Stimulated activated CD8-positive, alpha-beta memory T cell treated with anti-CD3 and anti-CD28 coated beads, Interleukin-7, amount 100 ng/mL, for 1 hour (primary cell): ENCODE measurements at regions not wholly inside any gene's neighbourhood (a gene's known extent, or its start where the extent isn't known, plus 50 kb on each side); places are given as distances from the start of the nearest gene placed in this dataset.

Source experiments
- DNase-seq, 2 donors: peaks; one replicate each; pipeline ENCODE4 v3.0.0-alpha.2; 2020; ENCODE audit warnings: low read depth in 2 of 2

DNA sequence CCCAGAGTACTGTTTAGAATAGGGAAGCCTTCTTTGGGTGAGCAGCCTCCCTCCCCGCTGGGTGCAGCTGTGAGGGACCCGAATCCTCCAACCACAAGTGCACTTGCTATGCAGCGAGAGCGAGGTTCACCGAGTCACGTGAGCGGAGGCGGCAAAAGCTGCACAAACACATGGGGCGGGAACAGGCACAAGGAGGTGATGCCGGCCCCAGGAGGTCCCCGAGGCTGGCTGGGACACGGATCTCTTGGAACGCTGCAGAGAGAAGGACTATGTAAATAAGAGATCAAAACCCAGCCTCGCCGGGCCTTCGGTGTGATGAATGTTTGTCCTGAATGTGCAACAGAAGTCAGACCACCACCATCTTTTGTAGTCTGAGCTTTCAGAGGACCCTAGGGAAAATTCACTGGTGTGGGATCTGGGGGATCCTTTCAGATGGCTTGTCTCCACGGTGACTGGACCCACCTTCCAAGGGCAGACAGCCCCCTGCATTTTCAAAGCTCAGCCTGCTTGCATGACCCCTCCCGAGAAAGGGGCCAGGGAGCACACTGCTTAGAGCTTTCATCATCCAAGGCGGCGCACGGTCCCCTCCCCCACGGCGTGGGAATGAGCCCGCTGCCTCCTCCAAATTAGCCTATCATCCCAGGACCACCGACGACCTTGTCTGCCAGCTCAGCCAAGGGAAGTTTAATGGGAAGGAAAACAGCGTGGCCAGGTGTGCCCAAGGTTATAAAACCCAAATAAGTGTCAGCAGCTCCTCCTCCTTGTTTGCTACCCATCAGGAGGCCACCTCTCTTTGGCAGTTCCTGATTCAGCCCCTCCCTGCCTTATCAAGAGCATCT is 327.7 kb downstream of the CXCL12 start:
- DNase-seq, result no peak

DNA sequence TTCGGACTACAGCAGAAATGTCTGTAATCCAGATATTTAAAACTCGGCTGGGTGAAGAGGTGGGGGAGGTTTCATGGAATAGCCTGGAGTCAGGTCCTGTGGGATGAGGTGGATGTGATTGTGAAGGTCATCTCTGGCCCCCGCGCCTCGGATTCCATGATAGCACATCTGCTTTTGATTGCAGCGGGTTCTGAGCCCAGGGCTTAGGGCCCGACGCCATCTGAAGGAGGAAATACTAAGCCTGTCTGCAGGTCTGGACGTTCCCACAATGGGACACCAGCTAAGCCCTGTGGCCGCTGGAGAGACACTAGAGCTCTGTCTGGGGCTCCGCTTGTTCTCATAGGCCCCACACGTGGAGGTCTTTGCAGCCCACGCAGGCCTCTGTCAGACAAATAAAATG is 328.7 kb downstream of the CXCL12 start:
- DNase-seq, result no peak

DNA sequence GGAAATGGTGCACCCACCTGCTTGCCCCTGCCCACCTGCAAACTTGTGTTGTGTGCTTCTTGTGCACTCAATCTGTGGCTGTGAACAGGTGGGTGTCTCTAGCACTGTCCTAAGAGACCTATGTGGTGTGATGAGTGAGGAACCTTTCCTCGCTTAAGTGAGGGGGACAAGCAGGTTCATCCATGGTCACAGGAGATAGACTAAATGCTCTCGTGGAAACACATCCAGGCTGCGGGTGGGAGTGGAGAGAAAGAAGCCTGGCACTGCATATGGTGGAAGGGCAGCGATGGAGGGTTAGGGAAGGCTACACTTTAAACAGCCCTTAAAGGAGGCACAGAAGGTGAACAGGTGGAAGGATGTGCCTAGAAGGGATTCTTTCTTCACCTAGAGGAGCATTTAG is 330.9 kb downstream of the CXCL12 start:
- no peak for DNase-seq

GRCh38 chr10:44053391-44053790 is 331.5 kb downstream of the CXCL12 start:
- DNase-seq, result no peak

DNA sequence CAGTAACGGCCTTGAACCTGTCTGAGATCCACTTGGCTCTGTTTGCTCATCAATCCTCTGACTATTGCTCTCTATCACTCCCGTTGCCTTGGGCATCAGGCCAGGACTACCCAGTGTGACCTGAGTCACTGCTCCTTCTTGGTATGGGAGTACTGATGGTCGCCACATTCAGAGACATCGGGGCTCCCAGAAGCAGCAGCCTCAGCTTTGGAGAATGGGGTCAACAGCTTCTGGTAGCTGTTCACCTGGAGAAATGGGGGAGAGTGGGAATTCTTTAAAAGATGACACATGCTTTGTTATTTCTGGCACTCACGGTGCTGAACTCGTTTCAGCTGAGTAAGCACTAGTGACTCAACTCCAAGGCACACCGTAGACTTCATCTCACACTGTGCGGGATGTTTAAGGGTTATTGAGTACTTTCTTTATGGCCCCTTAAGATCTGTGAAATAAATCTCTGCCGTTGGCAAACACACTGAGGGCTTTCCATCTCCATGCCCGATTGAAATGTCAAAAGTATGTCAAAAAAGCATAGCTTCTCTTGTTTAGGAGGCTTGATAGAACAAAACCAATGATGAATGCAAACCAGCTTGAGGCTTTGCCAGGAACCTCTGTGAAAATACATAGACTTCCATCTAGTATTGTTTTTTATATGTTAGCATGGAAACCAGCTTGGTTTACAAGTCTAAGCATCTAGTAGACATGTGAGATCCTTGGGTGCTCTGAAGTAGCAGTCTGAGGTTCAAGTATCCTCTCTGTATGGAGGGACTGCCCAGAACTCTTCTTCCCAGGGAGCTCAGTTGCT is 333.1 kb downstream of the CXCL12 start:
- DNase-seq, result no peak

GRCh38 chr10:44051091-44051490 is 333.8 kb downstream of the CXCL12 start:
- no peak for DNase-seq

DNA sequence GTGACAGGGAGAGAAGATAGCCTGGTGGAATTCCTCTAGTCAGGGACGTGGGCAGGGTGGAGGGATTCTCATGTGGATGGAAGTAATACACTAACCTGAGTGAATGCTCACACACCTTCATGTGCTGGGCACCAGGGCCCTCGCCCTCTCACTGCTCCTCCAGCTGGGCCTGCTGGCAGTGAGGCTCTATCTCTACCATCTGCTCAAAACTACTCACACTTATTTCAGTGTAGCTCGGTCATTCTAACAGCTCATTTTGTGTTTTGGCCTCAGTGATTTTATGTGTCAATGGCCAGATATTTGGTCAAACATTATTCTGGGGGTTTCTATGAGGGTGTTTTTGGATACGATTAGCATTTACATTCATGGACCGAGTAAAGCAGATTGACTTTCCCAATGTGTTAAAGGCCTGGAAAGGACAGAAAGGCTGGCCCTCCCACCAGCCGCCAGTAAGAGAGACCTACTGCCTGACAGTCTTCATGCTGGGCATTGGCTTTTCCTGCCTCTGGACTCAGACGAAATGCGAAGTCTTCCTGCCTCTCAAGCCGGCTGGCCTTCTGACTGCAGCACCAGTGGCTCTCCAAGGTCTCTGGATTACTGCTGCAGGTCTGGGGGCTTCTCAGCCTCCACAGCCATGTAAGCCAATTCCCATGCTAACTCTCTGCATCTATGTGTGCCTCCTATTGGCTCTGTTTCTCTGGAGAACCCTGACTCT is 335.4 kb downstream of the CXCL12 start:
- DNase-seq, result no peak

GRCh38 chr10:44047361-44047760 is 337.5 kb downstream of the CXCL12 start:
- DNase-seq, result no peak

DNA sequence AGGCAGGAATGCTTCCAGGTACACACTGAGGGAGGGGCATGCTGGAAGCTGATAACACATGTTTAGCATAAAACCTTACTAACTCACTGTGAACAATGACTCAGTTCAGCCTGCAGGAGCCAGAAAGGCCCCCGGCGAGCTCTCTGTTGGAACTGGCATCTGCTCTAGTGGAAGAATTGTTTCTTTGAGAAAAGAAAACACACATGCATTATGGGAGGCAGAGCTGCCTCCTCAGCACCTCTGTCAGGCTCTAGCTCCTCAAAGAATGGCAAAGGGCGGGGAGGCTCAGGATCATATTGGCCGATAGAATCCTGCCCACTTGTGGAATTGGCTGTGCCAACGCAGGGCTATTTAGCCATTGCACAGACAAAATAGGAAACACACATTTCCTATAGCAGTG is 338.3 kb downstream of the CXCL12 start:
- DNase-seq, result no peak

- DNase-seq, result no peak
Observed at GRCh38 chr10:44045020-44045419, 339.9 kb downstream of the CXCL12 start.

GRCh38 chr10:44044549-44044948 is 340.3 kb downstream of the CXCL12 start:
- no peak for DNase-seq

GRCh38 chr10:44043646-44044375 is 341.1 kb downstream of the CXCL12 start:
- no peak for DNase-seq

DNA sequence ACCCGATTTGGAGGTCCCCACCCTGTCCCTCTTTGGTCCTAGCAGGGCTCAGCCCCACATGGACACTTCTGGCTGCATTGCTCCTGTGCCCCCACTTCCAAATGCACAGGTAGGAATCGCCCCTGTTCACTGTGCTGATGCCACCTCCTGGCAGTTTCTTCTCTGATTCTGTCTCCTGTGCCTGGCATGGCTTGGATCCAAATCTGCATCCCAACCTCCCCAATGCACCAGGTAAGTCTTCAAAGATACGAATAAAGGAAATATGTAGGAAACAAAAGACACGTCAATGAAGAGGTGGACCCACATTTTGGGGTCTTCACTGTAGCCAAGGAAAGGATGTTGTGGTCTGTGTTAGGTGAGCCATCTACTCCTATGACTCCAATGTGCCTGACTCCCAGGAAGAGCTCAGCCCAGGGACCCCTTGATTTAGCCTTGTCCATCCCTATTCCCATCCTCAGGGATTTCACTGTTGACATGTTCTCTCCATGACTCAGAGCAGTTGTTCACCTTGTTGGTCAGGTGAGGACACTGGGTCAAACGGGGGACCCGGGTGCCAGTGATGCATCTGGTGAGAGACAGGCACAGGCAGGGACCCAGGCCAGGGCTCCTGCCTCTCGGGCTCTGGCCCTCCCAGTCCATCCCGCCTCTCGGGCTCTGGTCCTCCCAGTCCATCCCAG is 341.8 kb downstream of the CXCL12 start:
- DNase-seq, result no peak

- no peak for DNase-seq
Observed at GRCh38 chr10:44042075-44042770, 342.7 kb downstream of the CXCL12 start.

GRCh38 chr10:44039599-44039998 is 345.3 kb downstream of the CXCL12 start:
- DNase-seq, result no peak

- DNase-seq, result no peak
Observed at GRCh38 chr10:44036425-44036824, 348.5 kb downstream of the CXCL12 start.

GRCh38 chr10:44035474-44036197 is 349.3 kb downstream of the CXCL12 start:
- DNase-seq, result no peak

DNA sequence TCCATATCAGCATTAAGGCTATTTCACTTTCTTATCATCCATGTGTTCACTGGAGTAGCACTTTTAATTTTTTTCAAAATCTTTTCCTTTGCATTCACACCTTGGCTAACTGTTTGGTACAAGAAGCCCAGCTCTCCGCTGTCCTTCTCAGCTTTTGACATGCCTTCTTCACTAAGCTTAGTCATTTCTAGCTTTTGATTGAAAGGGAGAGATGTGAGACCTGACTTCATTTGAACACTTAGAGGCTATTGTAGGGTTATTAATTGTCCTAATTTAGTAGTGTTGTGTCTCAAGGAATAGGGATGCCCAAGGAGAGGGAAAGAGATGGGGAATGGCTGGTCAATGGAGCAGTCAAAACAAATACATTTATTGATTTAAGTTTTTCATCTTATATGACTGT is 350.0 kb downstream of the CXCL12 start:
- no peak for DNase-seq

DNA sequence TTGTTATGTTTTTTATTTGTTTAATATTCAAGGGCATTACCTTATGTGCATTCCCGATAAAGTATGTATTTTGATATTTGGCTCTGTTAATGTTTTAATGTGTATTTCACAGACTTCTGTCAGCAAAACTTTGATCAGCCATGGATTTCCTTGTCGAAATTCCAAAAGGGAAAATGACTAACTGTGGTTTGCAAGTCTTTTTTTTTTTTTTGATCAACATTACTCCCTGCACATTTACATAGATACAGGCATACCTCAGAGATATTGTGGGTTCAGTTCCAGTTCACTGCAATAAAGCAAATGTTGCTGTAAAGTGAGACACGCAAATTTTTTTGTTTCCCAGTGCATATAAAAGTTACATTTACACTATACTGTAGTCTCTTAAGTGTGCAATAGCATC is 351.9 kb downstream of the CXCL12 start:
- DNase-seq, result no peak

- DNase-seq, result no peak
Observed at GRCh38 chr10:44032216-44032615, 352.7 kb downstream of the CXCL12 start.
